ENCODE measurements at regions not wholly inside any gene's neighbourhood (a gene's known extent, or its start where the extent isn't known, plus 50 kb on each side); places are given as distances from the start of the nearest gene placed in this dataset.

DNA sequence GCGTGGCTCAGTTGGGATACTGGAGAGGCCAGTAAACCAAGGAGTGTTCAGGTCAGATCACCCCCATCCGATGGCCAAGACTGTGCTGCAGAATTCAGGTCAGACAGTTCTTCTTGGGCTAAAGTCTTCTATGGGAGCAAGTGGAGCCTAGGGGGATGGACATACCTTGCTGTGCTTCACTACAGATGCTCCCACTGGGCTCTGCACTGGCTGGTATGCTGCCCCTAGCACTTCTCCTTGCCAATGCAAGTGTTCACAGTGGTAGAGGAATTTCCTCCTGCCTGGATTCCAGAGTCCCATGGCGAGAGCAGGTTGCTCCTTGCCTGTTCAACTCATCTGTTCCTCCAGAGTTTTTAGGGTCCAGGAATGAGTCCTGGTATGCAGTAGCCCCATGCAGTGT is 134.2 kb upstream of the EDIL3 start (continued):
- TF ChIP-seq, protein P1, sequence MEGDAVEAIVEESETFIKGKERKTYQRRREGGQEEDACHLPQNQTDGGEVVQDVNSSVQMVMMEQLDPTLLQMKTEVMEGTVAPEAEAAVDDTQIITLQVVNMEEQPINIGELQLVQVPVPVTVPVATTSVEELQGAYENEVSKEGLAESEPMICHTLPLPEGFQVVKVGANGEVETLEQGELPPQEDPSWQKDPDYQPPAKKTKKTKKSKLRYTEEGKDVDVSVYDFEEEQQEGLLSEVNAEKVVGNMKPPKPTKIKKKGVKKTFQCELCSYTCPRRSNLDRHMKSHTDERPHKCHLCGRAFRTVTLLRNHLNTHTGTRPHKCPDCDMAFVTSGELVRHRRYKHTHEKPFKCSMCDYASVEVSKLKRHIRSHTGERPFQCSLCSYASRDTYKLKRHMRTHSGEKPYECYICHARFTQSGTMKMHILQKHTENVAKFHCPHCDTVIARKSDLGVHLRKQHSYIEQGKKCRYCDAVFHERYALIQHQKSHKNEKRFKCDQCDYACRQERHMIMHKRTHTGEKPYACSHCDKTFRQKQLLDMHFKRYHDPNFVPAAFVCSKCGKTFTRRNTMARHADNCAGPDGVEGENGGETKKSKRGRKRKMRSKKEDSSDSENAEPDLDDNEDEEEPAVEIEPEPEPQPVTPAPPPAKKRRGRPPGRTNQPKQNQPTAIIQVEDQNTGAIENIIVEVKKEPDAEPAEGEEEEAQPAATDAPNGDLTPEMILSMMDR (IDR thresholded peaks at IDR 0.05; ENCODE audit: control extremely low read depth in 1 of 3, insufficient read depth in 1 of 3, low read depth in 1 of 3, low read length in 3 of 3), result no peak
- TF ChIP-seq SP1 (IDR thresholded peaks at IDR 0.05; ENCODE audit: low read depth, low read length) (no peak), USF2 (IDR thresholded peaks at IDR 0.05; ENCODE audit: low read length) (no peak)

Measured in H1 (cell line).